ENCODE measurements at regions not wholly inside any gene's neighbourhood (a gene's known extent, or its start where the extent isn't known, plus 50 kb on each side); places are given as distances from the start of the nearest gene placed in this dataset.
"Not testable (repeated sequence)": the region's sequence is repeated elsewhere in the genome, so short reads cannot be mapped to it uniquely, and the experiment has no call there.

DNA sequence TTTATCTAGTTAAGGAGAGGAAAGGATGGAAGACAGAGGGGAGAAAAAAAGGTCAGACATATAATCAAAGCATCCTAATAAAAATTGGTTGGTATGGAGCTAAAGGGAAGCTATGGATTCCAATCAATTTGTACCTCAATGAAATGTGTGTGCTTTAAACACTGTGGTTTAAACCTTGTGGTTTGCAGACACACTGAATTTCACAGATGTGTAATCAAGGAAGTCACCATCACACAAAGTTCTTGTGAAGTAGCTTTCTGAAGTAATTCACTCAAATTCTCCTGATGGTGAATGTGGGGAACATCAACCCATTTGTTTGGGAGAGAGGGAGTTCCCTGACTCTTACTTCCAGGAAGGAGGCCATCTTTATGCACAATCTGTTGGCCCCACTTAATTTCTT lies 243.3 kb upstream of the KRR1 start:
- Histone ChIP-seq H3K27me3 (ENCODE audit: control insufficient read depth, insufficient read depth, low read length) (no peaks in the 10 kb centered on the region), H3K4me3 (ENCODE audit: low read depth, low read length) (no peak overlapping the region), H3K27ac (ENCODE audit: low read depth, low read length) (no peak overlapping the region), H3K36me3 (ENCODE audit: control insufficient read depth, insufficient read depth, low read length) (no peaks in the 10 kb centered on the region), H3K9me3 (ENCODE audit: control insufficient read depth, insufficient read depth, low read length) (no peaks in the 10 kb centered on the region), H3K4me1 (ENCODE audit: control insufficient read depth, insufficient read depth, low read length) (no peaks in the 10 kb centered on the region)
- no peak for DNase-seq (ENCODE audit: low read depth in 4 of 6, low spot score in 6 of 6)

DNA sequence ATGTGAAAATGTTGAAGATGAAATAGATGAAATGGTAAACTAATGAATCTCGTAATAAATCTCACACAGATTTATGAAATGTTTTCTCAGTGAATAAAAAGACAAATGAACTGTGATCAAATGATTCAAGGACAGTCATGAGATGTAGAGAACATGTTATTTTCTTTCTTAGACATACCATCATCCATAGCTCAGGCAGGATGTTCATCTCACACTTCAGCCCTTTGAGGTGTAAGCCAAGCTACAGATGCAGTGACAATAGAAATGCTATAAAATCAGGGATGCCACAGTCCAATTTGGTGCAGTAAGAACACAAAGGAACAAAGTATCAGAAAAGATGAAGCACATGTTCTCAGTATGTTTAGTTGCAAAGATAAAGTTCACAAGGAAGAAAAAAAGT lies 242.7 kb upstream of the KRR1 start:
- Histone ChIP-seq H3K9me3 (ENCODE audit: control insufficient read depth, insufficient read depth, low read length) (no peaks in the 10 kb centered on the region), H3K27me3 (ENCODE audit: control insufficient read depth, insufficient read depth, low read length) (no peaks in the 10 kb centered on the region), H3K36me3 (ENCODE audit: control insufficient read depth, insufficient read depth, low read length) (no peaks in the 10 kb centered on the region), H3K4me1 (ENCODE audit: control insufficient read depth, insufficient read depth, low read length) (no peaks in the 10 kb centered on the region), H3K27ac (ENCODE audit: low read depth, low read length) (no peak overlapping the region), H3K4me3 (ENCODE audit: low read depth, low read length) (no peak overlapping the region)
- DNase-seq (ENCODE audit: low read depth in 4 of 6, low spot score in 6 of 6): no peak
- WGBS (ENCODE audit: insufficient coverage): no CpG with 5 or more reads among the region's 1 CpG

DNA sequence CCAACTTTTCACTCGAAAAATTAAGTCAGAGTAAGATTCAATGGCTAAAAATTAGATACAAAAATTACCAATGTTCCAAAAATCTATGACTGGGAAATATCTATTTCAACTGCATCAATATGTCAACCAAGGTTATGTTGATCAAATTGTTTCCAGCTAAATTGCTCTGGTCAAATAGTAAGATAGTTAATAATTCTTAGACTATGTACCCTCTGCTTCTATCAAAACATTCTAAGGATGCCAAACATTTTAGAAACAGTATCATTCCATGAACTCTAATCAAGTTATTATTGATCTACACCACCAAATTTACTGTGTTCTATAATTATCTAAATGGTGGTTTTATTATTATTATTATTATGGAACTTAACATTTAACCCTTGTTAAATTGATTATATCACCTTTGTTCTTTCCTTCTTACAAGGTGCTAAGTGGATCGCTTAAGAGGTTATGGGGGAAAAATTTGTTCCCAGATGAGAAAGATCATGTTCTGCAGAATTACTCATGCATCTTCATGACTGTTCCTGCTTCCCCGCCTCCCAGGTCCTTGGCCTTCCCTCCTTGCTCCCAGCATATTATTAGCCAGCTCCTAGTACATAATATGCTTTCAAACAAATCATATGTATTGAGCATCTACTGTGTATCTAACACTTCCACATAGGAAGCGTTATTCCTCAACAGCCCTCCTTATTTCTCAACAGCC lies 240.5 kb upstream of the KRR1 start:
- DNase-seq (ENCODE audit: low read depth in 4 of 6, low spot score in 6 of 6): no peak
- Histone ChIP-seq H3K9me3 (ENCODE audit: control insufficient read depth, insufficient read depth, low read length) (no peaks in the 10 kb centered on the region), H3K27ac (ENCODE audit: low read depth, low read length) (no peak overlapping the region), H3K4me3 (ENCODE audit: low read depth, low read length) (no peak overlapping the region), H3K4me1 (ENCODE audit: control insufficient read depth, insufficient read depth, low read length) (no peaks in the 10 kb centered on the region), H3K27me3 (ENCODE audit: control insufficient read depth, insufficient read depth, low read length) (no peaks in the 10 kb centered on the region), H3K36me3 (ENCODE audit: control insufficient read depth, insufficient read depth, low read length) (no peaks in the 10 kb centered on the region)
- 100% methylated on average over 1 of the region's 4 CpGs for WGBS (ENCODE audit: insufficient coverage)

DNA sequence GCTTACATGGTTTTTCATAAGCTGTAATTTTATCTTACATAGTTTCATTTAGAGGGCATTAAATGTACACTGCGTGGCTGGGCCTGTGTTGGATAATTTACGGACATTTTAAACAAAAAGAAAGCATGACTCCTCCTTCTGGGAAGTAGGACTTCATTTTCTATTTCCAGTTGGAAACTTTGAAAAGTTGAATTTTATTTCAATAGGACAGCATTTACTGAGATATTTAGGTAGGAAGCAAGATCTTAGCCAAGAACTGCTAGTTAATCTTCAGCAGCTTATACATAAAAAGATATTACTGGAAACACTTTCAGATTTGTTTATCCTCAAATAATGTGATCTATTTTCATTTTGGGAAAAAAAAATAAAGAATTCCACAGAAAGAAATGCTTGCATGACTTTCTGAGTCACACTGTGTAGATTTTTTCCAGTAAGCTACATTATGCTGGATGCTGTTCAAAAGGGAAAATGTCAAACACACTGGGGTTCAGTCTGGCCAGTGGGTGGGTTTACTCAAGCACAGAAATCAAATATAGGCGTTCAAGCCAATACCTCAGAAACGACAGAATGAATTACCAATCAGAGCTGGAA lies 239.4 kb upstream of the KRR1 start:
- DNase-seq (ENCODE audit: low read depth in 4 of 6, low spot score in 6 of 6): peak in 1 of 6 donors; percentile 62

DNA sequence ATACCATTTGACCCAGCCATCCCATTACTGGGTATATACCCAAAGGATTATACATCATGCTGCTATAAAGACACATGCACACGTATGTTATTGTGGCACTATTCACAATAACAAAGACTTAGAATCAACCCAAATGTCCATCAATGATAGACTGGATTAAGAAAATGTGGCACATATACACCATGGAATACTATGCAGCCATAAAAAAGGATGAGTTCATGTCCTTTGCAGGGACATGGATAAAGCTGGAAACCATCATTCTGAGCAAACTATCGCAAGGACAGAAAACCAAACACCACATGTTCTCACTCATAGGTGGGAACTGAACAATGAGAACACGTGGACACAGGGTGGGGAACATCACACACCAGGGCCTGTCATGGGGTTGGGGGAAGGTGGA lies 237.6 kb upstream of the KRR1 start:
- not testable (repeated sequence) for H3K36me3 ChIP-seq (ENCODE audit: control insufficient read depth, insufficient read depth, low read length); H3K27ac ChIP-seq (ENCODE audit: low read depth, low read length); DNase-seq (ENCODE audit: low read depth in 4 of 6, low spot score in 6 of 6); H3K4me3 ChIP-seq (ENCODE audit: low read depth, low read length); H3K9me3 ChIP-seq (ENCODE audit: control insufficient read depth, insufficient read depth, low read length); H3K27me3 ChIP-seq (ENCODE audit: control insufficient read depth, insufficient read depth, low read length); H3K4me1 ChIP-seq (ENCODE audit: control insufficient read depth, insufficient read depth, low read length)
- no CpG with 5 or more reads among the region's 3 CpGs for WGBS (ENCODE audit: insufficient coverage)

More for the DNA sequence above, 239.4 kb upstream of the KRR1 start:
- WGBS (ENCODE audit: insufficient coverage): no CpG with 5 or more reads among the region's 4 CpGs
- no peak overlapping the region for H3K27ac ChIP-seq (ENCODE audit: low read depth, low read length)
- H3K4me3 ChIP-seq (ENCODE audit: low read depth, low read length): no peak overlapping the region
- no peaks in the 10 kb centered on the region for H3K4me1 ChIP-seq (ENCODE audit: control insufficient read depth, insufficient read depth, low read length)
- H3K9me3 ChIP-seq (ENCODE audit: control insufficient read depth, insufficient read depth, low read length): no peaks in the 10 kb centered on the region
- no peaks in the 10 kb centered on the region for H3K27me3 ChIP-seq (ENCODE audit: control insufficient read depth, insufficient read depth, low read length)
- H3K36me3 ChIP-seq (ENCODE audit: control insufficient read depth, insufficient read depth, low read length): no peaks in the 10 kb centered on the region

DNA sequence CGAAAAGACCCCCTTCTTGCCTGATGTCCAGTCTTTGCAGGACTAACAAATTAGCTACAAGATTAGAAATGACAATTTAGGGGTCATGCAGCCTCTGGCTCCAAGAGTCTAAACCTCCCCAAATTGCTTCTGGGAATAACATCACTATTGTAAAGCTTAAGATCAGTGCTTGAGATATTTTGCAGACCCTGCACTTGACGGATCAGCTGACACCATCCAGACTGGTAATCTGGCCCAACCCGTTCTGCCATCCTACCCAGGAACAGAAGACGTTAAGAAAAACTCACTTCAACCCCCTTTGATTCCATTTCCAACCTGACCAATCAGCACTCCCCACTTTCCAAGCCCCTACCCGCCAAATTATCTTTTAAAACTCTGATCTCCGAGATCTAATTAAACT lies 236.7 kb upstream of the KRR1 start:
- DNase-seq (ENCODE audit: low read depth in 4 of 6, low spot score in 6 of 6): no peak
- WGBS (ENCODE audit: insufficient coverage): 77% methylated on average over 4 of the region's 6 CpGs
- no peaks in the 10 kb centered on the region for H3K27me3 ChIP-seq (ENCODE audit: control insufficient read depth, insufficient read depth, low read length)
- H3K4me1 ChIP-seq (ENCODE audit: control insufficient read depth, insufficient read depth, low read length): no peaks in the 10 kb centered on the region
- no peak overlapping the region for H3K27ac ChIP-seq (ENCODE audit: low read depth, low read length)
- H3K4me3 ChIP-seq (ENCODE audit: low read depth, low read length): no peak overlapping the region
- no peaks in the 10 kb centered on the region for H3K36me3 ChIP-seq (ENCODE audit: control insufficient read depth, insufficient read depth, low read length)
- no peaks in the 10 kb centered on the region for H3K9me3 ChIP-seq (ENCODE audit: control insufficient read depth, insufficient read depth, low read length)

DNA sequence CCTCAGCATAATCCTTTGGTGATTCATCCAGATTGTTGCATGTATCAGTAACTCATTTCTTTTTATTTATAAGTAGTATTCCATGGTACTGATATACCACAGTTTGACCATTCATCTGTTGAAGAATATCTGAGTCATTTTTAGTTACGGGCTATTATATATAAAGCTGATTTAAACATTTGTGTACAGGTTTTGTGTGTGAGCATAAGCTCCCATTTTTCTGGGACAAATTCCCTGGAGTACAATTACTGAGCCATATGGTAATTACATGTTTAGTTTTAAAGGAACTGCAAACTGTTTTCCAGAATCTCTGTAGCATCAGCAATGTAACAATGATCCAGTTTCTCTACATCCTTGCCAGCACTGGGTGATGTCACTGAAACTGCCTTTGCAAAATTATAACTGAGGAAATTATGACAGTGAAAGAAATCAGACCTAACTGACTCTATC lies 236.2 kb upstream of the KRR1 start:
- Histone ChIP-seq H3K27ac (ENCODE audit: low read depth, low read length) (no peak overlapping the region), H3K27me3 (ENCODE audit: control insufficient read depth, insufficient read depth, low read length) (no peaks in the 10 kb centered on the region), H3K4me1 (ENCODE audit: control insufficient read depth, insufficient read depth, low read length) (no peaks in the 10 kb centered on the region), H3K9me3 (ENCODE audit: control insufficient read depth, insufficient read depth, low read length) (no peaks in the 10 kb centered on the region), H3K36me3 (ENCODE audit: control insufficient read depth, insufficient read depth, low read length) (no peaks in the 10 kb centered on the region), H3K4me3 (ENCODE audit: low read depth, low read length) (no peak overlapping the region)
- no CpG with 5 or more reads among the region's 1 CpG for WGBS (ENCODE audit: insufficient coverage)
- peak in 2 of 6 donors; percentile 71 to 76 for DNase-seq (ENCODE audit: low read depth in 4 of 6, low spot score in 6 of 6)

DNA sequence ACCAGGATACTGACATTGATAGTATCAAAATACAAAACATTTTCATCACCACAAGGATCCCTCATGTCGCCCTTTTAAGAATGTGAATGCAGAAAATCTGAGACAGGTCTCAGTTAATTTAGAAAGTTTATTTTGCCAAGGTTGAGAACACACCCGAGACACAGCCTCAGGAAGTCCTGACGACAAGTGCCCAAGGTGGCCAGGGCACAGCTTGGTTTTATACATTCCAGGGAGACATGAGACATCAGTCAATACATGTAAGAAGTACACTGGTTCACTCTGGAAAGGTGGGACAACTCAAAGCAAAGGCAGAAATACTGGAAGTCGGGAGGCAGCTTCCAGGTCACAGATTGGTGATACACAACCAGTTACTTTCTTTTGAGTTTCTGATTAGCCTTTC lies 235.2 kb upstream of the KRR1 start:
- H3K9me3 ChIP-seq (ENCODE audit: control insufficient read depth, insufficient read depth, low read length): no peaks in the 10 kb centered on the region
- no peak overlapping the region for H3K4me3 ChIP-seq (ENCODE audit: low read depth, low read length)
- DNase-seq (ENCODE audit: low read depth in 4 of 6, low spot score in 6 of 6): no peak
- 100% methylated on average over 3 of the region's 4 CpGs for WGBS (ENCODE audit: insufficient coverage)
- no peaks in the 10 kb centered on the region for H3K4me1 ChIP-seq (ENCODE audit: control insufficient read depth, insufficient read depth, low read length)
- H3K27ac ChIP-seq (ENCODE audit: low read depth, low read length): no peak overlapping the region
- H3K27me3 ChIP-seq (ENCODE audit: control insufficient read depth, insufficient read depth, low read length): no peaks in the 10 kb centered on the region
- H3K36me3 ChIP-seq (ENCODE audit: control insufficient read depth, insufficient read depth, low read length): no peaks in the 10 kb centered on the region

DNA sequence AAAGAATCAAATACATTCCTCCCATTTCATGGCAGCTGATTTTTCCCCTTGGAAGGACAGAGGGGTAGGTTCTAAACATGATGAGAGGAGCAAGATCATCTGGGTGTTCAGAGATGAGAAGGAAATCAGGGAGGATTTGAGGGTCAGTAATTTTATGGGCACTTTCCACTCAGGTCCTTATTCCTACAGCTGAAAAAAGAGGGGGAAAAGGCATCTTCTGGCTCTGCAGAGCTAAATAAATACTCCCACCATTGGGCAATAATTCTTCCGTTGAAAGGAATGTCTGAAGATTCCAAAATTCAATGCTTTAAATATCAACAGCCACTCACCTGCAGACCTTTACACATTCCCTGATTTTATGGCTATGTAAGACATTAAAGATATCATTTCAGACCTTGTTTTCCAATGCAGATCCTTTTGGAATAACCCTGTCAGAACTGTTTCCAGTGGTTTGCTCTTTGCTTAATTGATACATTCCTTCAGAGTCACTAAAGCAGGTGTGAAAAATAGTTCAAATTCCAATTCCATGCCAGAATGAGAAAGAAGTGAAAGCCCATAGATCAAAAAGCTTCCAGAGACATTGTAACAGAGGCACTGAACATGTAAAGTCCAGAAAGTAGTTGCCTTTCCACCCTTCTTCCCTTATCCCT lies 233.3 kb upstream of the KRR1 start:
- Histone ChIP-seq H3K27ac (ENCODE audit: low read depth, low read length) (no peak overlapping the region), H3K9me3 (ENCODE audit: control insufficient read depth, insufficient read depth, low read length) (no peaks in the 10 kb centered on the region), H3K4me1 (ENCODE audit: control insufficient read depth, insufficient read depth, low read length) (no peaks in the 10 kb centered on the region), H3K4me3 (ENCODE audit: low read depth, low read length) (no peak overlapping the region), H3K36me3 (ENCODE audit: control insufficient read depth, insufficient read depth, low read length) (no peaks in the 10 kb centered on the region), H3K27me3 (ENCODE audit: control insufficient read depth, insufficient read depth, low read length) (no peaks in the 10 kb centered on the region)
- no CpG with 5 or more reads among the region's 1 CpG for whole genome bisulfite sequencing (ENCODE audit: insufficient coverage)
- no peak for DNase-seq (ENCODE audit: low read depth in 4 of 6, low spot score in 6 of 6)

DNA sequence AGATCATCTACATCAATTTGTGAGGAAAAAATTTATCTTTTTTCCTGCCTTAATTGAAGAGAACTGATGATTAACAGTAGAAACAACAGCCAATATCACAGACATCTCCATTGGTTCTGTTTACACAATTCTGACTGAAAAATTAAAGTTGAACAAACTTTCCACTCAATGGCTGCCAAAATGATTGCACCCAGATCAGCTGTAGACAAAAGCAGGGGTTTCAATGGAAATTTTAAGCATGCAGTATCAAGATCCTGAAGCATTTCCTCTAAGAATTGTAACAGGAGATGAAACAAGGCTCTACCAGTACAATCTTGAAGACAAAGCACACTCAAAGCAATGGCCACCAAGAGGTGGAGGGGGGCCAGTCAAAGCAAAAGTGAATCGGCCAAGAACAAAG lies 231.6 kb upstream of the KRR1 start:
- Histone ChIP-seq H3K27me3 (ENCODE audit: control insufficient read depth, insufficient read depth, low read length) (no peaks in the 10 kb centered on the region), H3K9me3 (ENCODE audit: control insufficient read depth, insufficient read depth, low read length) (no peaks in the 10 kb centered on the region), H3K36me3 (ENCODE audit: control insufficient read depth, insufficient read depth, low read length) (no peaks in the 10 kb centered on the region), H3K4me1 (ENCODE audit: control insufficient read depth, insufficient read depth, low read length) (no peaks in the 10 kb centered on the region), H3K4me3 (ENCODE audit: low read depth, low read length) (no peak overlapping the region), H3K27ac (ENCODE audit: low read depth, low read length) (no peak overlapping the region)
- no peak for DNase-seq (ENCODE audit: low read depth in 4 of 6, low spot score in 6 of 6)
- WGBS (ENCODE audit: insufficient coverage): no CpG with 5 or more reads among the region's 1 CpG

All from spinal cord (tissue), 9 donors.